GM12865 (cell line): ENCODE measurements at regions not wholly inside any gene's neighbourhood (a gene's known extent, or its start where the extent isn't known, plus 50 kb on each side); places are given as distances from the start of the nearest gene placed in this dataset.

Experiments used
- DNase-seq: peaks from one replicate; pipeline ENCODE4 v3.0.0; 2010; ENCODE audit warnings: low read depth
- H3K4me3 ChIP-seq: 2 replicates; pipeline ENCODE4 v1.5.1; 2011; ENCODE audit warnings: mild to moderate bottlenecking, low read depth, low read length, control low read depth
- CTCF ChIP-seq: IDR thresholded peaks from 2 replicates; pipeline ENCODE4 v1.5.1; 2011; ENCODE audit warnings: low read length, control low read depth, low read depth, inconsistent platforms; ENCODE audit not compliant: insufficient read depth; ENCODE audit errors: missing control alignments

DNA sequence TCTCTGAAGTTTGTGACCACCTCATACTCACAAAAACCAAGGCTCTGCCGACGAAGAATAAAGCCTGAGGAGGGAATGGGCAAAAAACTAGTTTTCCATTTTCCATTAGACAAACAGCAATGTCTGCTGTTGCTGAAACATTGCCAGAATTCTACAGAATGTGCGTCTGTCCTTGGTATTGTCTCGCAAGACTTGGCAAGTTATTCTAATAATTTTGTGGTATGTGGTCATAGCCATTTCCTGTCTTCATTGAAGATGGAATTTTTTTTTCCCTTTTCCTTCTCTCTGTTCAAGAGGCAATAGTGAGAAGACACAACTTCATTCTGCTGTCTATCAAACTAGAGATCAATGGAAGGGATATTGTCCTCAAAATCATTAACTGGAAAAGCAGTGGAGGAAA is 296.1 kb downstream of the RND3 start:
- DNase-seq = no peak
- no peak for TF ChIP-seq CTCF
- H3K4me3 ChIP-seq = no peak overlapping the region

DNA sequence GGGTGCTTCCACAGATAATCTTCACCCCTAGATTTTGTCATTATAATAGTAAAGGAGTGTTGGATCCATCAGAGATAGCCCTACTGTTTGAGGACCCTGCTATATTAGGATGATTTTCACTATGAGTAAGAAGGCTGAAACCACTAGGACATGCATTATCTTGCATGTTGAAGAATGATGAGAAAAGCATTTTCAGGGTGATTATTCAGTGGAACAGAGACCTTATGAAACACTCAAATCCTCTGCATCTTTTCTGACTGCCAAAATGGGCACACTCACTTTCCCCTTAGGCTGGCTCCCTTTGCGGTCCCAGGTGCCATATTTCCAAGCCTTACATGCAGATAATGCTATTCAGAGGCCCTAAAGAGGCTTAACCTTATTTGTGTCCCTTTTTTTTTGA is 296.9 kb downstream of the RND3 start:
- no peak for TF ChIP-seq CTCF
- H3K4me3 ChIP-seq = no peak overlapping the region
- no peak for DNase-seq

DNA sequence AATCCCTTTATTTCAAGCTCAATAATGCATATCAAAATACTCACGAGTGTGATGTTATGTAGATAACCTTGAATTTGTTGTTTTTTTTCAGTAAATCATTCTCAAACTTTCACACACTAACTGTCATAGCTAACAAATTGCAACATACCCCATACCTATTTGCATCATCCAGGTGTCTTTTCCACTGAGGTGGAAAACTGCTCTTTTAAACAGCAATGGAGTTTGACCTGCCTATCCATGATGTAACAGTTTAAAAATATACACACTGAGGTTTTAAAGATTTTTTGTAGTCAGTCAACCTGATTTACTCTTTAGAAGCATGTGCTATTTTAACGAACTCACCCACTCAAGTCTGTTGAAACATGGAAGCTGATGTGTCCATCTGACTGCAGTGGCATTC is 298.7 kb downstream of the RND3 start:
- TF ChIP-seq CTCF = no peak
- DNase-seq = no peak
- no peak overlapping the region for H3K4me3 ChIP-seq

- DNase-seq = no peak
- no peak overlapping the region for H3K4me3 ChIP-seq
- TF ChIP-seq CTCF = no peak
These were observed 299.3 kb downstream of the RND3 start for GRCh38 chr2:150188177-150188576.

DNA sequence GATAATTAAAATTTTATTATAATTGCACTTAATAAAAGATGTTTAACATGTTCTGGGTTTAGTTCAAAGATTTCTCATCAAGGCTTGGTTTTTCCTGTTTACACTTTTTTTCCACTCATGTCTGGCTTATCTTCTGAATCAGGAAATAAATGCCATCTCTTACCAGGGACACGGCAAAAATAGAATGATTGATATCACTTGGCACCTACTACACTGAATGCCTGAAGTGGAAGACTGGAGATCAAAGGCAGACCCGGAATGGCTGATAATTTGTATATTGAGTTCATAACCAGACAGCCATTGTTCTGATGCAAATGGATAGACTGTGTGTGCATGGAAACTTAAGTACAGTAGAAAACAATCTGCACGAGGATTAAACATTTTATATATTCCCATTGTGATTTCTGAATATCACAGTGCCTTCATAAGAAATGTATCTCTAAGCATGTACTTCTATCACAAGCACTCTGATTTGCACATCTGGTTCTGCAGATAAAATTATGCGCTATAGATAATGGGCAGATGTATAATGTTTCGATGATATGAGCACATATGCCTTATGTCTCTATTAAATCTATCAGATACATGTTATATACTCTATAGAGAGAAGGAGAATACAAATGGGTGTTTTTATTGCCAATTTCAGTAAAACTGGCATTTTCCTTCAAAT is 304.8 kb downstream of the RND3 start:
- no peak for TF ChIP-seq CTCF

DNA sequence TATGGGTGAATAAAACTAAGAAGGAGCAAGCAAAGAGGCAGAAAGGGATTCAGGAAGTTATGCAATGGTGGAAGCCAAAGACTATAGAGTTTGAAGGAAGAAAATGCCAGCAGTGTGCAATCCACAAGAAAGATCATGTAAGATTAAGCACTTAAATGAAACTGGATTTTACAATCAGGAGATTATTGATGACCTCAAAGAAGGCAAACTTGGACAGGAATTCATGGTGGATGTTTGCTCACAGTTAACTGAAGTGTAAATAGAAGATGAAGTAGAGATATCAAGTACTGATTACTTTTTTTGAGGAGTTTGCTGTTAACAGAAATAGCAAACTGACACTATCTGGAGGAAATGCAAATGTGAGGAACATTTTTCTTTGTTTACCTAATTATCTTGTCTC is 308.9 kb downstream of the RND3 start:
- DNase-seq = no peak
- no peak for TF ChIP-seq CTCF
- H3K4me3 ChIP-seq = no peak overlapping the region

More for the DNA sequence above, 304.8 kb downstream of the RND3 start:
- DNase-seq = no peak
- H3K4me3 ChIP-seq = no peak overlapping the region

GRCh38 chr2:150174971-150175421 is 312.5 kb downstream of the RND3 start:
- H3K4me3 ChIP-seq = no peak overlapping the region
- no peak for DNase-seq
- TF ChIP-seq CTCF = no peak
